ENCODE measurements at regions not wholly inside any gene's neighbourhood (a gene's known extent, or its start where the extent isn't known, plus 50 kb on each side); places are given as distances from the start of the nearest gene placed in this dataset.

DNA sequence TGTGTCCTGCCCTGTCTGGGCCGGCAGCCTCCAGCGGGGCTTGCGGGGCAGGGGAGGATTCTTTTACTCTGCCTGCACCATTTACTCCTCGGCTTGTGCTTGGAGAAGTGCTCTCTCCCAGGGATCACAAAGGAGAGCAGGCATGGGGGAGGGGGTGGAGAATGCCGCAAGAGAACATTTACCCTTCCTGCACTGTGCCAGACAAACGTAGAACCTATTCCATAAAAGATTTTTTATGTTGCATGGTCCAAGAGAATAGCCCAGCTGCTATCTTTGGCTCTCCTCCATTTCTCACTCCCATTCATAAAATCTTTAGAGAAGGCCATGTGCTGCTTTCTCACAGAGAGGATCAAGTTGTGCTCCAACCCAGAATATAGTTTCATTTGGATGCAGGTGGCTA, 159.4 kb downstream of the SPTSSA start:
- H3K9me3 ChIP-seq (ENCODE audit: control extremely low read depth in 1 of 3, control insufficient read depth in 2 of 3, insufficient read depth in 1 of 3, low read length in 2 of 3): peaks cover 0 to 2% (median 0%) of the 10 kb centered on the region in 3 donors
- no peak overlapping the region for H3K9ac ChIP-seq (ENCODE audit: low read length)
- CTCF ChIA-PET: no interaction called here
- Mint-ChIP-seq H3K4me1 (no peaks in the 10 kb centered on the region), H3K27me3 (peaks cover 6% of the 10 kb centered on the region), H3K27ac (no peak overlapping the region), H3K9me3 (ENCODE audit: insufficient read depth) (no peaks in the 10 kb centered on the region), H3K4me3 (no peak overlapping the region)
- no peaks in the 10 kb centered on the region for H3K4me1 ChIP-seq (ENCODE audit: control insufficient read depth in 2 of 2, insufficient read depth in 2 of 2, low read length in 2 of 2)
- TF ChIP-seq, protein P1, sequence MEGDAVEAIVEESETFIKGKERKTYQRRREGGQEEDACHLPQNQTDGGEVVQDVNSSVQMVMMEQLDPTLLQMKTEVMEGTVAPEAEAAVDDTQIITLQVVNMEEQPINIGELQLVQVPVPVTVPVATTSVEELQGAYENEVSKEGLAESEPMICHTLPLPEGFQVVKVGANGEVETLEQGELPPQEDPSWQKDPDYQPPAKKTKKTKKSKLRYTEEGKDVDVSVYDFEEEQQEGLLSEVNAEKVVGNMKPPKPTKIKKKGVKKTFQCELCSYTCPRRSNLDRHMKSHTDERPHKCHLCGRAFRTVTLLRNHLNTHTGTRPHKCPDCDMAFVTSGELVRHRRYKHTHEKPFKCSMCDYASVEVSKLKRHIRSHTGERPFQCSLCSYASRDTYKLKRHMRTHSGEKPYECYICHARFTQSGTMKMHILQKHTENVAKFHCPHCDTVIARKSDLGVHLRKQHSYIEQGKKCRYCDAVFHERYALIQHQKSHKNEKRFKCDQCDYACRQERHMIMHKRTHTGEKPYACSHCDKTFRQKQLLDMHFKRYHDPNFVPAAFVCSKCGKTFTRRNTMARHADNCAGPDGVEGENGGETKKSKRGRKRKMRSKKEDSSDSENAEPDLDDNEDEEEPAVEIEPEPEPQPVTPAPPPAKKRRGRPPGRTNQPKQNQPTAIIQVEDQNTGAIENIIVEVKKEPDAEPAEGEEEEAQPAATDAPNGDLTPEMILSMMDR (IDR thresholded peaks at IDR 0.05): no peak
- TF ChIP-seq EZH2 (IDR thresholded peaks at IDR 0.05; ENCODE audit: borderline replicate concordance, insufficient read depth, low read depth, low read length, poor library complexity, severe bottlenecking): no peak
- POLR2A ChIA-PET: no interaction called here
- H3K27me3 ChIP-seq (replicated peaks in 1 of 4; ENCODE audit: control extremely low read depth in 1 of 4, control insufficient read depth in 3 of 4, insufficient read depth in 4 of 4, low read length in 3 of 4): peaks cover 0 to 2% (median 0%) of the 10 kb centered on the region in 4 experiments
- ATAC-seq (ENCODE audit: low read depth): no peak
- no peak overlapping the region for H3K27ac ChIP-seq (ENCODE audit: low read length in 2 of 2)
- no peaks in the 10 kb centered on the region for H3K79me2 ChIP-seq (ENCODE audit: control insufficient read depth, insufficient read depth, low read length)
- no peak overlapping the region for H3K4me2 ChIP-seq (replicated peaks; ENCODE audit: low read depth, low read length, poor library complexity, severe bottlenecking)
- no peak overlapping the region for H2AFZ ChIP-seq (ENCODE audit: insufficient read depth, low read depth, low read length, poor library complexity, severe bottlenecking)
- H3K4me3 ChIP-seq (ENCODE audit: control extremely low read depth in 1 of 5, extremely low read depth in 1 of 5, insufficient read depth in 1 of 5, low read depth in 2 of 5, low read length in 4 of 5): no peak overlapping the region
- H3K36me3 ChIP-seq (replicated peaks in 1 of 2; ENCODE audit: control extremely low read depth in 1 of 2, control insufficient read depth in 1 of 2, extremely low read depth in 1 of 2, insufficient read depth in 2 of 2, low read length in 1 of 2): no peaks in the 10 kb centered on the region
- H4K20me1 ChIP-seq (ENCODE audit: control insufficient read depth, insufficient read depth, low read length, poor library complexity, severe bottlenecking): no peaks in the 10 kb centered on the region
- WGBS (ENCODE audit: insufficient coverage): no CpG with 5 or more reads among the region's 6 CpGs
- intact Hi-C loops (cut with micrococcal nuclease): no loop called here
- DNase-seq: no peak

DNA sequence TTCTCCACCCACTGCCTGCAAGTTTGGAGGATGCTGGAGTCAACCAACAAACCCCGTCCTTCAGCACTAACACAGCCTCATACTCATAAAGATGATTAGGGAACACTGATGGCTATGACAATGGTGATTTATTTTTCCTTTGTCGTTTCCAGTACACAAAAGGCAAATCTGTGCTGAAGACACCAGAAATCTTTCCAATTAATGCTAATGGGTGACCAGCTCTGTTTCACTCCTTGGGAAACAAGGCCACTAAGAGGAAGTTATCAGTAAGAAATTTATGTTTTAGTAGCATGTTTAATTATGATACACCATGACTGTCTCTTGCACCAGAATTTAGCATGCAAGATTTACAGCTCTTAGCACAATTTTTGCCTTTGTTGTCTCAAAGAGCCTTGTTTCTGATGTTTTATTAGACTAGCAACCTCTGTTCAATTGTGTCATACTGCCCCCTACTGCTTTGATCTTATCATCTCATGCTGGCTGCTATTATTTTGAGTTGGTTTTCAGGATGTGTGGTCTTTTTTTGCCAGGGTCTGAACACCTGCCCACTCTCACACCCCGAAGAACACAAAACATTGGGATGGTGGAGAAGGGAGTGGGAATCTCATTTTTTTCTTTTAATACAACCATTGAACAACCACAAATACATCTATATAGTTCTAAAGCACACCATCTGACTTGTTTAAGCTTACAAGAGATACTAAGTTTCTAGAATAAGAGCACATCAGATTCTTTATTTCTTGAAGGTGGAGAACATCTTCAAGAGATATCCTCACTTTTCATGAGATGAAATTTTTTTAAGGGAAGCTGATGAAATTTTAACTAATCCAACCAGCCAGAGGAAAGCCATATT, 160.9 kb downstream of the SPTSSA start:
- H3K4me3 ChIP-seq (ENCODE audit: control extremely low read depth in 1 of 5, extremely low read depth in 1 of 5, insufficient read depth in 1 of 5, low read depth in 2 of 5, low read length in 4 of 5): no peak overlapping the region
- H3K4me2 ChIP-seq (replicated peaks; ENCODE audit: low read depth, low read length, poor library complexity, severe bottlenecking): no peak overlapping the region
- no peaks in the 10 kb centered on the region for H3K36me3 ChIP-seq (replicated peaks in 1 of 2; ENCODE audit: control extremely low read depth in 1 of 2, control insufficient read depth in 1 of 2, extremely low read depth in 1 of 2, insufficient read depth in 2 of 2, low read length in 1 of 2)
- intact Hi-C loops (cut with micrococcal nuclease): no loop called here
- no peak overlapping the region for H2AFZ ChIP-seq (ENCODE audit: insufficient read depth, low read depth, low read length, poor library complexity, severe bottlenecking)
- H3K4me1 ChIP-seq (ENCODE audit: control insufficient read depth in 2 of 2, insufficient read depth in 2 of 2, low read length in 2 of 2): no peaks in the 10 kb centered on the region
- no peak for DNase-seq
- Mint-ChIP-seq H3K27me3 (peaks cover 7% of the 10 kb centered on the region), H3K9me3 (ENCODE audit: insufficient read depth) (no peaks in the 10 kb centered on the region), H3K4me1 (no peaks in the 10 kb centered on the region), H3K4me3 (no peak overlapping the region), H3K27ac (no peak overlapping the region)
- H3K9me3 ChIP-seq (ENCODE audit: control extremely low read depth in 1 of 3, control insufficient read depth in 2 of 3, insufficient read depth in 1 of 3, low read length in 2 of 3): peaks cover 0 to 2% (median 0%) of the 10 kb centered on the region in 3 donors
- no peaks in the 10 kb centered on the region for H3K79me2 ChIP-seq (ENCODE audit: control insufficient read depth, insufficient read depth, low read length)
- TF ChIP-seq, protein P1 (IDR thresholded peaks at IDR 0.05): peak; percentile 16
- TF ChIP-seq EZH2 (IDR thresholded peaks at IDR 0.05; ENCODE audit: borderline replicate concordance, insufficient read depth, low read depth, low read length, poor library complexity, severe bottlenecking): no peak
- H3K9ac ChIP-seq (ENCODE audit: low read length): no peak overlapping the region
- peaks cover 0 to 2% (median 0%) of the 10 kb centered on the region in 4 experiments for H3K27me3 ChIP-seq (replicated peaks in 1 of 4; ENCODE audit: control extremely low read depth in 1 of 4, control insufficient read depth in 3 of 4, insufficient read depth in 4 of 4, low read length in 3 of 4)
- 60% methylated on average over 1 of the region's 3 CpGs for WGBS (ENCODE audit: insufficient coverage)
- no peaks in the 10 kb centered on the region for H4K20me1 ChIP-seq (ENCODE audit: control insufficient read depth, insufficient read depth, low read length, poor library complexity, severe bottlenecking)
- POLR2A ChIA-PET: no interaction called here
- CTCF ChIA-PET: interaction anchor here (0.9 to 1.5 kb wide), 2 partner anchors 22 to 462 kb away, joined by 3 read pairs; no protein-coding TSS in a partner anchor
- no peak for ATAC-seq (ENCODE audit: low read depth)
- no peak overlapping the region for H3K27ac ChIP-seq (ENCODE audit: low read length in 2 of 2)
